ENCODE measurements at regions not wholly inside any gene's neighbourhood (a gene's known extent, or its start where the extent isn't known, plus 50 kb on each side); places are given as distances from the start of the nearest gene placed in this dataset.

GRCh38 chr3:13135811-13136321 lies 62.6 kb upstream of the IQSEC1 start:
- no peak for DNase-seq

GRCh38 chr3:13135251-13135810 lies 62.1 kb upstream of the IQSEC1 start:
- no peak for DNase-seq

- no peak for DNase-seq
These were observed 61.6 kb upstream of the IQSEC1 start for GRCh38 chr3:13134879-13135206.

- no peak for DNase-seq
These were observed 61.1 kb upstream of the IQSEC1 start for GRCh38 chr3:13134166-13134878.

GRCh38 chr3:13133471-13133981 lies 60.3 kb upstream of the IQSEC1 start:
- no peak for DNase-seq

- DNase-seq: no peak
These were observed 59.6 kb upstream of the IQSEC1 start for GRCh38 chr3:13132731-13133410.

GRCh38 chr3:13132281-13132680 lies 59.1 kb upstream of the IQSEC1 start:
- DNase-seq: no peak

GRCh38 chr3:13130464-13131193 lies 57.4 kb upstream of the IQSEC1 start:
- DNase-seq: no peak

GRCh38 chr3:13125092-13126015 lies 52.1 kb upstream of the IQSEC1 start:
- no peak for DNase-seq

- no peak for DNase-seq
These were observed 51.4 kb upstream of the IQSEC1 start for GRCh38 chr3:13124631-13125030.

GRCh38 chr3:13123765-13124164 lies 50.5 kb upstream of the IQSEC1 start:
- DNase-seq: no peak

GRCh38 chr3:13123013-13123654 lies 49.9 kb upstream of the IQSEC1 start:
- no peak for DNase-seq
